Myocyte (in vitro differentiated cells): ENCODE measurements at regions not wholly inside any gene's neighbourhood (a gene's known extent, or its start where the extent isn't known, plus 50 kb on each side); places are given as distances from the start of the nearest gene placed in this dataset.

Experiments
- DNase-seq: peaks from one replicate; pipeline ENCODE4 v3.0.0-alpha.2; 2012; ENCODE audit warnings: low read depth

- DNase-seq: no peak
These were observed 51.1 kb upstream of the ZNF236 start for GRCh38 chr18:76771192-76771799.

- DNase-seq: no peak
These were observed 54.4 kb upstream of the ZNF236 start for GRCh38 chr18:76767954-76768353.

GRCh38 chr18:76766429-76766828, 55.9 kb upstream of the ZNF236 start:
- DNase-seq: no peak

GRCh38 chr18:76765649-76766048, 56.7 kb upstream of the ZNF236 start:
- DNase-seq: no peak

- no peak for DNase-seq
These were observed 58.0 kb upstream of the ZNF236 start for GRCh38 chr18:76764291-76764901.

- DNase-seq: no peak
These were observed 63.3 kb upstream of the ZNF236 start for GRCh38 chr18:76759056-76759455.

GRCh38 chr18:76757925-76758324, 64.4 kb upstream of the ZNF236 start:
- no peak for DNase-seq

- DNase-seq: no peak
These were observed 65.0 kb upstream of the ZNF236 start for GRCh38 chr18:76757335-76757734.

- DNase-seq: no peak
These were observed 65.7 kb upstream of the ZNF236 start for GRCh38 chr18:76756531-76757253.

- DNase-seq: no peak
These were observed 68.0 kb upstream of the ZNF236 start for GRCh38 chr18:76754351-76754750.

GRCh38 chr18:76752400-76752799, 70.0 kb upstream of the ZNF236 start:
- no peak for DNase-seq

GRCh38 chr18:76750917-76751890, 71.2 kb upstream of the ZNF236 start:
- DNase-seq: no peak

- no peak for DNase-seq
These were observed 72.1 kb upstream of the ZNF236 start for GRCh38 chr18:76750269-76750668.

- DNase-seq: no peak
These were observed 74.7 kb upstream of the ZNF236 start for GRCh38 chr18:76747676-76748075.

GRCh38 chr18:76741346-76741745, 81.0 kb upstream of the ZNF236 start:
- DNase-seq: no peak

- no peak for DNase-seq
These were observed 86.0 kb upstream of the ZNF236 start for GRCh38 chr18:76736309-76736708.

GRCh38 chr18:76730901-76731300, 91.5 kb upstream of the ZNF236 start:
- DNase-seq: no peak

- DNase-seq: no peak
These were observed 94.8 kb upstream of the ZNF236 start for GRCh38 chr18:76727589-76727988.

- DNase-seq: no peak
These were observed 96.9 kb upstream of the ZNF236 start for GRCh38 chr18:76725445-76725844.

- no peak for DNase-seq
These were observed 99.9 kb upstream of the ZNF236 start for GRCh38 chr18:76722224-76723061.
